ENCODE measurements at regions not wholly inside any gene's neighbourhood (a gene's known extent, or its start where the extent isn't known, plus 50 kb on each side); places are given as distances from the start of the nearest gene placed in this dataset.
"Not testable (repeated sequence)": the region's sequence is repeated elsewhere in the genome, so short reads cannot be mapped to it uniquely, and the experiment has no call there.

DNA sequence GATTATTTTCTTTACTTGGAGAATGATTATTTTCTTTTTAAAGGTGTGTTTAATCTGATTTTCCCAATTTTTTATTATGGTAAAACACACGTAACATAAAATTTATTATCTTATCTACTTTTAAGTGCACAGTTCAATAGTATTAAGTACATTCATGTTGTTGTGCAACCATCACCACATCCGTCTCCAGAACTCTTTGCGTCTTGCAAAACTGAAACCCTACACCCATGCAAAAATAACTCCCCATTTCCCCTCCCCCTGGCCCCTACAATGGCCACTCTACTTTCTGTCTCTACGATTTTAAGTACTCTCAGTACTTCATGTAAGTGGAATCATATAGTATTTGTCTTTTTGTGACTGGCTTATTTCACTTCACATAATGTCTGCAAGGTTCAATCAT is 230.7 kb downstream of the SATB1 start:
- in situ Hi-C loops (cut with HindIII; ENCODE audit: low sequenced_read_pairs) = no loop called here

DNA sequence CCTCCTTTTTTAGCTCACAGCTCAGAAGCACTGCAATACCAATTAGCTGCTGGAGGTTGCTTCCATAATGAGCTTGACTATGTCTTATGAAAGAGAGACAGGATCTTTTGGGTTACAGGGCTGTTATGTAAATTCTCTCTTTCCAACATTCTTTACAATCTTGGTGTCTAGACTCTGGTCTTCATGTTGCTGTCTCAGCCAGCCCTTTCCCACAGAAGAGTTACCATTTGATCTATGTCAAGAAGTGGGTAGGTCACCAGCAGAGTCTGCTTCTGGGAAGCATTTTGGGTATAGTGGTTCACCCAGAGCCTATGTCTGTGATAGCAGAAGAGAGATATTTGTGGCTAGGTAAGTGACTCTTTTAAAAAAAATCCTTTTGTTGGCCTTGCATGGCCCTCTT is 234.5 kb downstream of the SATB1 start:
- in situ Hi-C loops (cut with HindIII; ENCODE audit: low sequenced_read_pairs) = no loop called here

DNA sequence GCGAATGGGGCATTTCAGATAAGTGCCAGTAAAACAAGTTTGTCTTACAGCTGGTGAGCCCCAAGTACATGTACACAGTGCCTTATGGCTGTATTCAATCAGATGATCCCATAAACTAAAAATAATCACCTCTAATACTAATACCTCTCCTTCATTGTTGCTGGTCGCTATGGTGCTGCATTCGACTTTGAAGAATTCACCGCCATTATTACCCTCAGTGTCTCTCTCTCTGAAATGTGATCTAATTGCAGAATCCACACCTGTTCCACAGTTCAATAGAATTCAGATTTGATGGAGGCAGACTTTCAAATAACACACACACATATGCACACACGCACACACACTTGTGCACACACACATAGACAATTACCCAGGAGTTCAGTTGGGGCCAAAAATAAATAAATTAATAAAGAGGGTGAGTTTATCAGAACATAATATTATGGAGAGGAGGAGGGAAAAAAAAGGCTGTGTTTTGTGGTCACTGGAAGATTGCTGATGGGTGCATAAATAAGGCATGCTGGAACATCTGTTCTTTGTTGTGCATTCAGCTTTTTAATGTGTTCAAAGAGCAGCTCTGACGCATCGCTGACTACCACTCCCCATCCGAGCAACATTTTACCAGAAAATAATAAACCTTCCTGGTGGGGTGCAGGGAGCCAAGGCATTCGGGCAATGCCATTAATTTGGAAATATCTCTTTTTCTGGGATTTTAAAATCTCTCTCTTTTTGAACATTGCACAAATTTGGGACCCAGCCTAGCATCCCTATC is 235.7 kb downstream of the SATB1 start:
- in situ Hi-C loops (cut with HindIII; ENCODE audit: low sequenced_read_pairs) = no loop called here

DNA sequence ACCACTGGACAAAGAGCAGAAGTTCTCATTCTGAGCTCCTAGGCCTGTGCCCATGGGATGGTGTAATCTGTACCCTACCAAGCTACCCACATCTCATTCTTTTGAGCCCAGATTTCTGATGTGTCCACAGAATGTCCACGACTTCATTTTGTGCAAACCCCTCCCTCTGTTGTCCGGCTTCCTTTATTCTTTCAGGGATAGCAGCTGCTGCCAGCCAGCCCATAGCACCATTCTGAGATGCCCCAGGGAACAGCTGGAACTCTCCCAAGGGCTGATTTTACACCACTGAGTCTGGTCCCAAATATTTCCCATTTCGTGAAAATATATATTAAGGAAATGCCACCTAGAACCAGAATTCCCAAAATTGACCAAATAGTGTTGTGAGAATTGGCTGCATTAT is 236.6 kb downstream of the SATB1 start:
- in situ Hi-C loops (cut with HindIII; ENCODE audit: low sequenced_read_pairs) = no loop called here

DNA sequence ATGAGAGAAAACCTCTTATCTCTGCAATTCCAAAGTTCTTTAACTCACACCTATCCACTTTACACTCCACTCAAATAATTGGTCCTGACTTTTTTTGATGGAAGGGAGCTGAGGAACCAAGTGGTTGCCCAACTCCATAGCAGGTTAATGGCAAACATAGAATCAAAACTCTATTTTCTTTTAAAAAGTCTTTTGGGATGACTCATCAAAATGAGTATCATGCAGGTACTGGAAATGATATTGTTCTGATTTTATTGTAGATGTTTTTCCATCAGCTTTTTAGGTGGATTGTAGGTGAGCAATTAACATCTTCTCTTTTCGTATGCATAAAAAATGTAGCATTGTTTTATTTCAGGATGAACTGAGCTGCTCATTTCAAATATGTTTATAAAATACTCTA is 239.5 kb downstream of the SATB1 start:
- in situ Hi-C loops (cut with HindIII; ENCODE audit: low sequenced_read_pairs) = no loop called here

DNA sequence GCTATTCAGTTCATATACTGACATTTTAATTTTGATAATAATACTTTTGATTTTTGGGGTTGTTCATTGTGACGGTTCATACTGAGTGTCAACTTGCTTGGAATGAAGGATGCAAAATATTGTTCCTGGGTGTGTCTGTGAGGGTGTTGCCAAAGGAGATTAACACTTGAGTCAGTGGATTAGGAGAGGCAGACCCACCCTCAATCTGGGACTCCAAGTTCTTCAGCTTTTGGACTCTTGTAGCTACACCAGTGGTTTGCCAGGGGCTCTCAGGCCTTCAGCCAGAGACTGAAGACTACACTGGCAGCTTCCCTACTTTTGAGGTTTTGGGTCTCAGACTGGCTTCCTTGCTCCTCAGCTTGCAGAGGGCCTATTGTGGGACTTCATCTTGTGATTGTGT is 242.2 kb downstream of the SATB1 start:
- in situ Hi-C loops (cut with HindIII; ENCODE audit: low sequenced_read_pairs) = not testable (repeated sequence)

DNA sequence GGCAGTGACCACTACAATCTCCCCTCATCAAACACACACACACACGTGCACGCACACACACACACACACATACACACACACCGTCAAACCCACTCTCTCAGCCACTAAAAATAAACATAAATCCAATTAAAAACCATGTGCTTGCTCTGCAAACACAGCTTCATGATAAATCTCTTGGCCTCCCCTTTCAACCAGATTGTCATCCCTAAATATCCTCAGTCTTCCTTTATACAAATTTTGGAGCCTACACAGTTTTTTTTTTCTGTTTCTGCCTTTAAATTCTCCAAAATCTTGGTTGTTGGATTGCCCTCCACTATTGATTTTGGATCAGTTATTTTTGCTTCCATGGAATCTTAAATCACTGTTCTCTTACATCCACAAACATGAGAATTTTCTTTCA is 245.6 kb downstream of the SATB1 start:
- in situ Hi-C loops (cut with HindIII; ENCODE audit: low sequenced_read_pairs) = no loop called here

DNA sequence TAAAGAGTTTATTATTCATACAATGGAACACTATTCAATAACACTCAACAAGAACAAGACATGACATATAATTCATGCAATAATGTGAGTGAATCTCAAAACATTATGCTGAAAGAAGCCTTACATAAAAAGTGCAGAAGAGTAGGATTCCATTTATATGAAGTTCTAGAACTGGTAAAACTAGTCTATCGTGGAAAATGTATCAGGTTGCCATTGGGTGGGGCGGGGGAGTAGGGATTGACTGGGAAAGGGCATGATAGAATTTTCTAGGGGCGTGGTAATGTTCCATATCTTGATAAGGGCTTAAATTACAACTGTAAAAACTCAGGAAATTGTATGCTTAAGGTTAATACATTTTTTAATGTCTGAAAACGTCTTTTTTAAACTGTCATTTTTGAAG is 247.9 kb downstream of the SATB1 start:
- in situ Hi-C loops (cut with HindIII; ENCODE audit: low sequenced_read_pairs) = no loop called here

DNA sequence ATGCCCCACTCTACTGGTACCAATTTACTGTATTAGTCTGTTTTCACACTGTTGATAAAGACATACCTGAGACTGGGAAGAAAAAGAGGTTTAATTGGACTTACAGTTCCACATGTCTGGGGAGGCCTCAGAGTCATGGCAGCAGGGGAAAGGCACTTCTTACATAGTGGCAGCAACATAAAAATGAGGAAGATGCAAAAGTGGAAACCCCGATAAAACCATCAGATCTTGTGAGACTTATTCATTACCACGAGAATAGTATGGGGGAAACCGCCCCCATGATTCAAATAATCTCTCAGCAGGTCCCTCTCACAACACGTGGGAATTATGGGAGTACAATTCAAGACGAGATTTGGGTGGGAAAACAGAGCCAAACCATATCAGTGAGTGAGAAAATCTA is 251.2 kb downstream of the SATB1 start:
- in situ Hi-C loops (cut with HindIII; ENCODE audit: low sequenced_read_pairs) = not testable (repeated sequence)

DNA sequence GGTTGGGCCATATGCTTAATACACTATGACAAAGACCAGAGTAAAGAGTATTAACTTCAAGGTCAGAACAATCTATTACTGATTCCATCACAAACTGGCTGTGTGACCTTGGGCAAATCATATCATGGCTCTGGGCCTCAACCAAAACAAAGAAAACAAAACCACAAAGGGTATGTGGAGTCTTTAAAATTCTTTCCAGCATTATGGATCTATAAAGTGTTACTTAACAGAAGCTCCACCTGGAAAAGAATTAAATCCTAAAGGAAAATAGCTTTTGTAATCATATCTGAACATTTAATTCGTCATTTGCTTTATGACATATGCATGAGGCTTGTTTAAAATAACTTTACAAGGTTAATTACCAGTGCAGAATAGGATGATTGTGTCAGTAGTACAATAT is 265.5 kb downstream of the SATB1 start:
- in situ Hi-C loops (cut with HindIII; ENCODE audit: low sequenced_read_pairs) = no loop called here

DNA sequence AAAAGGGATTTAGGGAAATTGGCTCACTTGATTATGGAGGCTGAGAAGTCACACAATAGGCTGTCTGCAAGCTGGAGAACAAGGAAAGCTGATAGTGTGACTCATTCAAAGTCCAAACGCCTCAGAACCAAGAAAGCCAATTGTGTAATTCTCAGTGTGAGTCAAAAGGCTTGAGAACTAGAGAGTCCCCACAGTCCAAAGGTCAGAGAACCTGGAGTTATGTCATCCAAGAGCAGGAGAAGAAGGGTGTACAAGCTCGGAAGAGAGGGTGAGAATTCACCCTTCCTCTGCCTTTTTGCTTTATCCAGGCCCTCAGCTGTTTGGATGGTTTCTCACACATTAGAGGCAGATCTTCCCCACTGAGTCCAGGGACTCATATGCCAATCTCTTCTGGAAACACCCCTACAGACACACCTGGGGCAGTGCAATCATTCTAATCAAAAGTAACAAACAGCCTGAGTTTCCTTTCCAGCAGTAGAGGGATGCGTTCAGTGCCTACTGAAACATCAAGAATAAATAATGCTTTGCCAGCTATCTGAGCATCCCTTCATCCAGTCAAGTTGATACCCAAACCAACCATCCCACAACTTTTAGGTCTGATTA is 271.5 kb downstream of the SATB1 start:
- in situ Hi-C loops (cut with HindIII; ENCODE audit: low sequenced_read_pairs) = no loop called here

DNA sequence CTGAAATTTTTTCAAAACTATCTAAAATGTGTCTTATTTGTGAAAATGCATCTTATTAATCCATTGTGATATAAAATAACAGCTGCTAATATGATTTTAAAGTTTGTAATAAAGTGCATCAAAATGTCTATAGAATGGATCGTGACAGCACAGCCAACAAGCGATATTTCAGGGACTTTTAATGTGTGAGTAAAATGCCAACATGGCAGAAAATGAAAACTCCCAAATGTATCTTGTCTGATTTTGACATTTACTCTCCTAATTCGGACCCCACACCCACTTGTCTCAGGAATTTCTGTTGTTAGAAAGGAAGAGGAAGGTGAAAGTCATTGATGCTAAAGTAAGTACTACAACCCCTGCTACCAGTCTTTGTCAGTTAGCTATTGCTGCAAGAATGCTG is 273.9 kb downstream of the SATB1 start:
- in situ Hi-C loops (cut with HindIII; ENCODE audit: low sequenced_read_pairs) = no loop called here

DNA sequence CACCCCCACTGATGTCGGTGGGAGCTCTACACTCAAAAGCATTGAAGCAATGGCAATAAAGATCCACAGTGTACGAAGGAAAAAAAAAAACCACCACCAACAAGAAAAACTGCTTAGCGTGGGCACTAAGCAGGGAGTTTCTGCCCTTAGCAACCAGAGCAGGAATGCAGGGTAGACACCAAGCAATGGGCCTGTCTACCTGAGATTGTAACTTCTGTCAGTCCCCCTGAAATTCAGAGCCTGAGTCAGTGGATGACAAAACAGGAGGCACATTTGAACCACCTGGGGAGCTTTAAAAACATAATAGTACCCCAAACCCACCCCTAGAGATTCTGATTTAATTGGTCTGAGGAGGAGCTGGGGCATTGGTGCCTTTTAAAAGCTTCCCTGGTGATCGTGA is 275.2 kb downstream of the SATB1 start:
- in situ Hi-C loops (cut with HindIII; ENCODE audit: low sequenced_read_pairs) = no loop called here

DNA sequence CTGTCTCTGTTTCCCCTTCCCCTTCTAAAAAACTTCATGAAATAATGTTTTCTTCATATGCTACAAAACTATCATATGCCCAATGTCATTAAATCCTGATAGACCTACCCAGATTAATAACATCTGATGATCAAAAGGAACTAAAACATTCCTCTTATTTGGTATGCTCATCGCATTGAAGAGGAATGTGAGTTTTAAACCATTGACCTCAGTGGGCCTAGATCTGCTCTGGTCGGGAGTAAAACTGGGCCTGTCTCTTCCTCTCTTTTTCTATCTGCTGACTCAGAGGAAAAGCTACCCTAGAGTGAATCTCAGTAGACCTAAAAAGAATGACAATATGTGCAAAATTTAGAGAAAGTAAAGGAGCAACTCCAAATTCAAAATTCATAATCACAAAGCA is 275.8 kb downstream of the SATB1 start:
- in situ Hi-C loops (cut with HindIII; ENCODE audit: low sequenced_read_pairs) = no loop called here

DNA sequence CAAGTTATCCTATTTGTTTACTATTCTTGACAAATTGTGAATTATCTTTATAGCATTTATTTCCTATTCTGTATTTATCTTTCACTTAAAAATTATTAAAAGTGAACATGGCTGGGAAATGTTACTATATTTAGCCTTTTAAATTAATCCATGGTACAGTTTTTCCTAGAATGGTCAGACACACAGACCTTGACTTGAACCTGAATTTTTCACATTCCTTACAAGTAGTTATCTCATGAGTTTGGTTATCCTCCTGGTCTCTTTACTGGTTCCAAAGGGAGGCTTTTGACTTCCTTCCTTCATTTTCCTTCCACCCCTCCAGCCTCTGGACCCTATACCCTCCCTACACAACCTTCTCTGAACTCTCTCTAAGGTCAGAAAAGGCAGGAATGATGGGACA is 280.6 kb downstream of the SATB1 start:
- in situ Hi-C loops (cut with HindIII; ENCODE audit: low sequenced_read_pairs) = no loop called here

DNA sequence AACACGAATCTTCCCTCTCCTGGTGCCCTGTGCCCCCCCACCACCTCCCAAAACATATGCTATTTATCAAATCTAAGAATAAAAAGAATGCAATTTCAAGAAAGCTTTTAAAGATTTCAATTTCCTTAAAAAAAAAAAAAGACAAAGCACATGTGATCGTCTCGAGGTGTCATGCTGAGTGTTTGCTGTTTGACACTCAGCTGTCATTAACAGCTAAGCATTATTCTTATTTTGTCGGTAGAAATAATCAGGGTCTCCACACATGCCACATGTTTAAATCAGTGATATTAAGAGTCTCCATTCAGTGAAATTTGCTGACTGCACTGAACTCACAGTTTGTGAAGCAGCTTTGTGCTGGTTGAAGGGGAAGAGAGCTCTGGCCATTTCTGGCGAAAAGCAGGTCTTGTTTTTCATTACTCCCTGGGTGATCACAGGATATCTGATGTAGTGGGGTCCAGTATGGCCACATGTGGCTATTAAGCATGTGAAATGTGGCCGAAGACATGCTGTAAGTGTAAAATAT is 281.8 kb downstream of the SATB1 start:
- in situ Hi-C loops (cut with HindIII; ENCODE audit: low sequenced_read_pairs) = no loop called here

DNA sequence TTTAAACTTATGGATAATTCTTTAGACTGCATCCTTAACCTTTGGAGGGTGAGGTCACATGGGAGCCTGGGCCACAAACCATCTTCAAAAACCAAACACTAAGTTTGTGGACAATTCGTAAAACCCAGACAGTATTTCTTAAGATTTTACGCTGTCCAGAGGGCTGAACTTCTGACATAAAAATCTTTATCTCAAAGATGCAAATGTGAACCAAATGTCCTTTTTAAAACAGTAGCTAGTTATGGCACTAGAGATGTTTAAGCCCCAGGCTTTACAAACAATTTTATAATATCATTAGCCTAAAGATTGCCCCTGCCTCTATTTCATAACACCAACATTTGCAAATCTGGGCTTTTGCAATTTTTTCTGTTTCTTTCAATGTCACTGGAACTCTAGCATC is 287.2 kb downstream of the SATB1 start:
- in situ Hi-C loops (cut with HindIII; ENCODE audit: low sequenced_read_pairs) = no loop called here

DNA sequence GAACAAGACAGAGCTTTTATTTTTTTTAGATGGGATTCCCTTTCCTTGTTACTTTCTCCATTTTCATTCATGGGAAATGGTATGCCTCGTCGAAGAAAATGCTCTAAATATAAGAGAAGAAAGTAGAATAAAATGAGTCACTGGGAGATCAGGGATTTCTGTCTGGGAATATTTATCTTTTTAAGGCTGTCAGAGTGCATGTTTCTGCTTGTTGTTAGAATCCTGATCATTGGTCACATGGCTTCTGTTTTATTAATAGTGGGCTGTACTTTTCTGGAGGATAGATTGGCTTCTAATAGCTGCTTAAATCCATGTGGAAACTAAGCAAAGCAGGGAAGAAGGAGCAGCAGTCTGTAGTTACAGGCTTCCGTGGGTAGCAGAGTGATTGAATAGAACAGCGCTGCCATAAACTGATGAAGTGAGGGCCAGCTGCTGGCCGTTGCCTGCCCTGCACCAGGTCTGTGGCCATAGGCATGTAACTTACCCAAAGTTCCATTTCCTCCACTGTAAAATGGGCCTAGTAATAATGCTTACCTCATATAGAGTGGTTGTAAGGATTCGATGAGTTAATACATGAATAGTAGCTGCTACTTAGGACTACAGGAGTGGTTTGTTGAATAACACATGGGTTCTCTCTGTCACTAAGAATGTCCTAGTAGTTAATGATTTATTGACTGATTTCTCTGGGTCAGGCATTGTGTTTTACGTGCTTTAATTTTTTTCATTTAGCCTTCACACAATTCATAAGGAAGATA is 289.9 kb downstream of the SATB1 start:
- in situ Hi-C loops (cut with HindIII; ENCODE audit: low sequenced_read_pairs) = no loop called here

DNA sequence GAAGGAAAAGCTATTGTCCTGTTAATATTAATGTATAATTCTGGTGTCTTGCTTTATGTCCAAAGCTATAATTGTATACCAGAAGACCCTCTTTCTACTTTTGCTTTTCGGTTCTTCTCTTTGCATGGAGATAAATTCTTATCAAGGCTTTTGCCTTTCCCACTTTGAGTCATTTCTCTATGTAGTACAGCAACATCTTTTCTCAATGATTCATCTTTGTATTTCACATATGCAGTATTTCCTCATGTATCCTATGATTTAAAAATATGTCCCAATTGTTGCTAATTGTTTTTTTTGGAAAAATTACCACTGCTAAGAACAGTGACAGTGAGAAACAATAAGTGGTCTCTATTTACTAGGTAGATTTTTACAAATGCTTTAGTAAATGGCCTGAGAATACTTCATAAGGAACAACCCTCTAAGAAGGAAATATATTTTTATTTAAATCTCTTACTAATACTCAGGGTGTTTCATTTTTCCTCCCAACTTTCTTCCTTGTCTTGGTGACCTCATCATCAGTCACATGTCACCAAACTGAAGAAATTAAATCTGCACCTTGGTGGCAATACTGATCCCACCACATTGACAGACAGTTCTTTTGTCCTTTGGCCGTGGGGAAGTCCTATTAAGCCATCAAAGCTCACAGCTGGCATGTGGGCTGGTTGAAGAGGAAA is 290.6 kb downstream of the SATB1 start:
- in situ Hi-C loops (cut with HindIII; ENCODE audit: low sequenced_read_pairs) = no loop called here

DNA sequence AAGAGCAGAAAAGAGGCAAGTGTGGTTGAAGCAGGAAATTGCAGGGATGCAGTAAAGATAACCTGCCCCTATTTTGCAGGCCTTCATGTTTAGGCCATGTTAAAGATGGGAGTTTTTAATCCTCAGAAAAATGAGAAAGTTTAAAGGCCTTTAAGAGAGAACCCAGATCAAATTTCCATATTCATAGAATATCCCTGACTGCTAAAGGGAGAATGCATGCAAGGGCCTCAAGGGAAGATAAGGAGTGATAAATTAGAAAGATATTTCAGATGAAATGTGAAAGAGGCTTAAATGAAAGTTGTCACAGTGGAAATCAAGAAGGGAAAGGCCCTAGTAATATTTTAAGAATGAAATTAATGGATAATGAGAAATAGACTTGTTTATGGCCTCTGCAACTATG is 292.1 kb downstream of the SATB1 start:
- in situ Hi-C loops (cut with HindIII; ENCODE audit: low sequenced_read_pairs) = no loop called here

Measured in DLD1 (cell line).